ENCODE measurements at regions not wholly inside any gene's neighbourhood (a gene's known extent, or its start where the extent isn't known, plus 50 kb on each side); places are given as distances from the start of the nearest gene placed in this dataset.

GRCh38 chr5:43889233-43889632 lies 286.3 kb downstream of the NNT start:
- CTCF ChIA-PET, result no interaction called here

GRCh38 chr5:43875741-43876140 lies 272.8 kb downstream of the NNT start:
- H3K9me2 ChIP-seq (ENCODE audit: insufficient read depth), result no peaks in the 10 kb centered on the region
- H2AFZ ChIP-seq, result no peak overlapping the region
- no peaks in the 10 kb centered on the region for H3K9me3 ChIP-seq (ENCODE audit: insufficient read depth, low read depth)
- H3F3A ChIP-seq (ENCODE audit: insufficient read depth, low read depth), result no peaks in the 10 kb centered on the region
- no peak for TF ChIP-seq CTCF (conservative IDR thresholded peaks at IDR 0.05)
- TF ChIP-seq EZH2 (IDR thresholded peaks at IDR 0.05; ENCODE audit: low read depth), result no peak
- H3K79me2 ChIP-seq (ENCODE audit: low read depth), result no peaks in the 10 kb centered on the region
- no peak overlapping the region for H3K27ac ChIP-seq
- no peak for DNase-seq
- H3K4me3 ChIP-seq, result no peak overlapping the region
- intact Hi-C loops (cut with micrococcal nuclease; ENCODE audit: unreplicated experiment), result no loop called here
- no peaks in the 10 kb centered on the region for H3K4me1 ChIP-seq (replicated peaks; ENCODE audit: insufficient read depth)
- ChIA-PET CTCF (no interaction called here), POLR2A (ENCODE audit: unreplicated experiment) (no interaction called here)
- no peaks in the 10 kb centered on the region for H3K27me3 ChIP-seq (ENCODE audit: insufficient read depth, low read depth)
- no peaks in the 10 kb centered on the region for H3K36me3 ChIP-seq (ENCODE audit: low read depth)
- no peaks in the 10 kb centered on the region for H4K20me1 ChIP-seq (ENCODE audit: insufficient read depth)
- BruUV-seq (replicated peaks), result no TSS peak
- no peak overlapping the region for H3K4me2 ChIP-seq

More at GRCh38 chr5:43889233-43889632, 286.3 kb downstream of the NNT start:
- Histone ChIP-seq H3K4me1 (replicated peaks; ENCODE audit: insufficient read depth) (no peaks in the 10 kb centered on the region), H3K4me3 (no peak overlapping the region), H3K36me3 (ENCODE audit: low read depth) (no peaks in the 10 kb centered on the region), H3K9me3 (ENCODE audit: insufficient read depth, low read depth) (no peaks in the 10 kb centered on the region), H3K79me2 (ENCODE audit: low read depth) (no peaks in the 10 kb centered on the region), H3K4me2 (no peak overlapping the region), H3F3A (ENCODE audit: insufficient read depth, low read depth) (no peaks in the 10 kb centered on the region), H3K27ac (no peak overlapping the region), H3K9me2 (ENCODE audit: insufficient read depth) (no peaks in the 10 kb centered on the region; the same call in 1 of the 2 replicates), H2AFZ (no peak overlapping the region), H4K20me1 (ENCODE audit: insufficient read depth) (no peaks in the 10 kb centered on the region), H3K27me3 (ENCODE audit: insufficient read depth, low read depth) (no peaks in the 10 kb centered on the region)
- intact Hi-C loops (cut with micrococcal nuclease; ENCODE audit: unreplicated experiment), result no loop called here
- no TSS peak for BruUV-seq (replicated peaks)
- POLR2A ChIA-PET (ENCODE audit: unreplicated experiment), result no interaction called here
- DNase-seq, result no peak
- TF ChIP-seq CTCF (conservative IDR thresholded peaks at IDR 0.05), result no peak
- no peak for TF ChIP-seq EZH2 (IDR thresholded peaks at IDR 0.05; ENCODE audit: low read depth)

- POLR2A ChIA-PET (ENCODE audit: unreplicated experiment), result no interaction called here
- Histone ChIP-seq H3K4me3 (no peak overlapping the region), H3K4me2 (no peak overlapping the region), H3K27me3 (ENCODE audit: insufficient read depth, low read depth) (no peaks in the 10 kb centered on the region), H3K4me1 (replicated peaks; ENCODE audit: insufficient read depth) (no peaks in the 10 kb centered on the region), H3K27ac (no peak overlapping the region), H3K9me2 (ENCODE audit: insufficient read depth) (no peaks in the 10 kb centered on the region), H3K79me2 (ENCODE audit: low read depth) (no peaks in the 10 kb centered on the region), H2AFZ (no peak overlapping the region), H3K36me3 (ENCODE audit: low read depth) (no peaks in the 10 kb centered on the region), H4K20me1 (ENCODE audit: insufficient read depth) (no peaks in the 10 kb centered on the region), H3K9me3 (ENCODE audit: insufficient read depth, low read depth) (no peaks in the 10 kb centered on the region), H3F3A (ENCODE audit: insufficient read depth, low read depth) (no peaks in the 10 kb centered on the region)
- CTCF ChIA-PET, result no interaction called here
- no TSS peak for BruUV-seq (replicated peaks)
- no peak for DNase-seq
- intact Hi-C loops (cut with micrococcal nuclease; ENCODE audit: unreplicated experiment), result no loop called here
- TF ChIP-seq CTCF (conservative IDR thresholded peaks at IDR 0.05) (no peak), EZH2 (IDR thresholded peaks at IDR 0.05; ENCODE audit: low read depth) (no peak)
Measured at GRCh38 chr5:43874772-43875171, 271.8 kb downstream of the NNT start.

Data from PC-9 (cell line).